IMR-90 (cell line): ENCODE measurements at regions not wholly inside any gene's neighbourhood (a gene's known extent, or its start where the extent isn't known, plus 50 kb on each side); places are given as distances from the start of the nearest gene placed in this dataset.

Experiments
- ATAC-seq: fragments of 200-7000 bp; cut with Tn5 transposase; 2 replicates; pipeline ENCODE4 v1.9.1; 2020; ENCODE audit warnings: low read depth, mild to moderate bottlenecking, moderate library complexity
- BruUV-seq: library from RNA; stranded (reverse); fragments of 400-500 nt; replicated peaks from 2 replicates; lab custom pipeline; 2021; lab: Mats Ljungman, UMichigan
- CTCF ChIA-PET: fragments of 300-600 bp; formaldehyde crosslinking; extraction: SDS; loops from one replicate; lab custom pipeline; 2021; ENCODE audit warnings: antibody characterized with exemption; lab: Yijun Ruan, JAX
- POLR2A ChIA-PET: fragments of 300-600 bp; sonication (Branson Sonifier 250); formaldehyde crosslinking; loops from one replicate; lab custom pipeline; 2022; ENCODE audit warnings: antibody characterized with exemption; ENCODE audit not compliant: unreplicated experiment; lab: Charles Lee
- DNase-seq: peaks from one replicate; pipeline ENCODE4 v3.0.0; 2013
- H2AFZ ChIP-seq: replicated peaks from 2 replicates; pipeline ENCODE3; 2013; ENCODE audit warnings: low read length, mild to moderate bottlenecking; ENCODE audit not compliant: poor library complexity
- H2AK5ac ChIP-seq: 2 replicates; pipeline ENCODE4 v1.6.1; 2013; ENCODE audit warnings: low read depth, low read length, inconsistent platforms
- H2AK9ac ChIP-seq: replicated peaks from 2 replicates; pipeline ENCODE3; 2013; ENCODE audit warnings: mild to moderate bottlenecking, low read depth, low read length, moderate library complexity; ENCODE audit not compliant: poor library complexity
- H2BK120ac ChIP-seq: 2 replicates; pipeline ENCODE4 v1.6.1; 2013; ENCODE audit warnings: low read depth, low read length, inconsistent platforms
- H2BK15ac ChIP-seq: 3 replicates; pipeline ENCODE4 v1.6.1; 2013; ENCODE audit warnings: low read depth, low read length, inconsistent platforms
- H2BK20ac ChIP-seq: 2 replicates; pipeline ENCODE4 v1.6.1; 2013; ENCODE audit warnings: low read depth, mild to moderate bottlenecking, inconsistent platforms, low read length, moderate library complexity
- H2BK5ac ChIP-seq: 2 replicates; pipeline ENCODE4 v1.6.1; 2013; ENCODE audit warnings: mild to moderate bottlenecking, low read depth, low read length, inconsistent platforms; ENCODE audit not compliant: poor library complexity, severe bottlenecking
- H3K14ac ChIP-seq: replicated peaks from 2 replicates; pipeline ENCODE4 v1.6.1; 2013; ENCODE audit warnings: low read depth, low read length, inconsistent platforms
- H3K18ac ChIP-seq: 2 replicates; pipeline ENCODE4 v1.6.1; 2013; ENCODE audit warnings: low read depth, low read length, control low read depth
- H3K23ac ChIP-seq: 2 replicates; pipeline ENCODE4 v1.6.1; 2013; ENCODE audit warnings: low read depth, low read length, inconsistent platforms
- H3K27ac ChIP-seq: 2 replicates; pipeline ENCODE4 v1.5.1; 2013; ENCODE audit warnings: mild to moderate bottlenecking, control low read depth, low read length; ENCODE audit not compliant: insufficient read depth
- H3K27me3 ChIP-seq: 2 replicates; pipeline ENCODE4 v1.6.1; 2013; ENCODE audit warnings: low read length; ENCODE audit not compliant: control insufficient read depth, insufficient read depth
- H3K36me3 ChIP-seq: 2 replicates; pipeline ENCODE4 v1.6.1; 2013; ENCODE audit warnings: low read length, mixed read lengths; ENCODE audit not compliant: control insufficient read depth, insufficient read depth
- H3K4ac ChIP-seq: 2 replicates; pipeline ENCODE4 v1.6.1; 2013; ENCODE audit warnings: low read depth, low read length, inconsistent platforms
- H3K4me1 ChIP-seq: 2 replicates; pipeline ENCODE4 v1.6.1; 2013; ENCODE audit warnings: low read length, mixed read lengths; ENCODE audit not compliant: control insufficient read depth, insufficient read depth
- H3K4me2 ChIP-seq: 2 replicates; pipeline ENCODE4 v1.6.1; 2013; ENCODE audit warnings: low read depth, mild to moderate bottlenecking, control low read depth, low read length, moderate library complexity
- H3K4me3 ChIP-seq: 2 replicates; pipeline ENCODE4 v1.5.1; 2013; ENCODE audit warnings: low read depth, mild to moderate bottlenecking, control low read depth, low read length, moderate library complexity; ENCODE audit not compliant: insufficient read depth
- H3K56ac ChIP-seq: 2 replicates; pipeline ENCODE4 v1.6.1; 2013; ENCODE audit warnings: low read length, inconsistent platforms; ENCODE audit not compliant: insufficient read depth; ENCODE audit errors: extremely low read depth
- H3K79me1 ChIP-seq, 2 experiments: 2 replicates each; pipeline ENCODE4 v1.6.1; 2013; ENCODE audit warnings: low read length in 2 of 2, inconsistent platforms in 1 of 2, low read depth in 1 of 2
- H3K9ac ChIP-seq: 2 replicates; pipeline ENCODE4 v1.6.1; 2013; ENCODE audit warnings: low read depth, low read length, control low read depth
- H3K9me1 ChIP-seq: 2 replicates; pipeline ENCODE4 v1.6.1; 2013; ENCODE audit warnings: low read length, inconsistent platforms; ENCODE audit not compliant: insufficient read depth
- H3K9me3 ChIP-seq: 2 replicates; pipeline ENCODE4 v1.6.1; 2013; ENCODE audit warnings: low read length; ENCODE audit not compliant: control insufficient read depth, insufficient read depth
- H4K20me1 ChIP-seq: 2 replicates; pipeline ENCODE4 v1.6.1; 2013; ENCODE audit warnings: low read length, inconsistent platforms; ENCODE audit not compliant: insufficient read depth
- H4K5ac ChIP-seq: 2 replicates; pipeline ENCODE4 v1.6.1; 2013; ENCODE audit warnings: mild to moderate bottlenecking, low read depth, low read length, control low read depth
- H4K8ac ChIP-seq, 2 experiments: 2 replicates each; pipeline ENCODE4 v1.6.1; 2013; ENCODE audit warnings: low read depth in 2 of 2, low read length in 2 of 2, control low read depth in 1 of 2, inconsistent platforms in 1 of 2
- H4K91ac ChIP-seq: 2 replicates; pipeline ENCODE4 v1.6.1; 2013; ENCODE audit warnings: low read depth, low read length, inconsistent platforms; ENCODE audit not compliant: insufficient read depth
- BHLHE40 ChIP-seq: fragments of 150-350 bp; IDR thresholded peaks from 2 replicates; pipeline ENCODE4 v1.6.1; 2016; ENCODE audit warnings: mild to moderate bottlenecking, low read depth, low read length
- CEBPB ChIP-seq: IDR thresholded peaks from 2 replicates; pipeline ENCODE4 v1.6.1; 2012; ENCODE audit warnings: low read depth, low read length, improper control_type of control experiment
- CHD1 ChIP-seq: IDR thresholded peaks from 2 replicates; pipeline ENCODE4 v1.6.1; 2012; ENCODE audit warnings: low read depth, low read length, improper control_type of control experiment
- CTCF ChIP-seq: conservative IDR thresholded peaks from 2 replicates; pipeline ENCODE4 v1.5.1; 2012; ENCODE audit warnings: mild to moderate bottlenecking, low read depth, low read length, improper control_type of control experiment
- ELK1 ChIP-seq: fragments of 150-350 bp; IDR thresholded peaks from 2 replicates; pipeline ENCODE4 v1.6.1; 2016; ENCODE audit warnings: low read depth, mild to moderate bottlenecking, low read length, moderate library complexity, borderline replicate concordance
- FOS ChIP-seq: fragments of 150-350 bp; IDR thresholded peaks from 2 replicates; pipeline ENCODE4 v1.6.1; 2016; ENCODE audit warnings: low read depth, low read length
- MAFK ChIP-seq: IDR thresholded peaks from 2 replicates; pipeline ENCODE4 v1.6.1; 2012; ENCODE audit warnings: low read depth, low read length, improper control_type of control experiment
- MAZ ChIP-seq: IDR thresholded peaks from 2 replicates; pipeline ENCODE4 v1.6.1; 2012; ENCODE audit warnings: low read depth, mild to moderate bottlenecking, low read length, improper control_type of control experiment, moderate library complexity, borderline replicate concordance
- MXI1 ChIP-seq: IDR thresholded peaks from 2 replicates; pipeline ENCODE4 v1.6.1; 2012; ENCODE audit warnings: low read depth, mild to moderate bottlenecking, low read length, moderate library complexity, borderline replicate concordance
- NFE2L2 ChIP-seq: fragments of 150-350 bp; IDR thresholded peaks from 2 replicates; pipeline ENCODE4 v1.6.1; 2016; ENCODE audit warnings: low read depth, mild to moderate bottlenecking, low read length
- POLR2A ChIP-seq: IDR thresholded peaks from 2 replicates; pipeline ENCODE4 v1.6.1; 2012; ENCODE audit warnings: mild to moderate bottlenecking, low read depth, low read length
- RAD21 ChIP-seq: IDR thresholded peaks from 2 replicates; pipeline ENCODE4 v1.6.1; 2012; ENCODE audit warnings: low read length, improper control_type of control experiment
- RCOR1 ChIP-seq: IDR thresholded peaks from 2 replicates; pipeline ENCODE4 v1.6.1; 2012; ENCODE audit warnings: mild to moderate bottlenecking, low read length, improper control_type of control experiment; ENCODE audit not compliant: insufficient replicate concordance
- RFX5 ChIP-seq: IDR thresholded peaks from 2 replicates; pipeline ENCODE4 v1.8.0; 2012; ENCODE audit warnings: low read depth, mild to moderate bottlenecking, low read length, moderate library complexity
- SMC3 ChIP-seq: fragments of 150-350 bp; IDR thresholded peaks from 2 replicates; pipeline ENCODE4 v1.6.1; 2016; ENCODE audit warnings: low read depth, mild to moderate bottlenecking, antibody characterized with exemption, low read length, moderate library complexity
- USF2 ChIP-seq: fragments of 150-350 bp; IDR thresholded peaks from 2 replicates; pipeline ENCODE4 v1.6.1; 2017; ENCODE audit warnings: mild to moderate bottlenecking, antibody characterized with exemption, low read length, low read depth
- WGBS, 2 experiments: methylation state at CpG; one replicate each; pipeline versions ENCODE4 v1.1.5 to v1.1.7; 2013; ENCODE audit warnings: missing lambda C conversion rate in 2 of 2; ENCODE audit not compliant: insufficient read length in 1 of 2; ENCODE audit errors: extremely low coverage in 2 of 2; 5-methylcytosine and 5-hydroxymethylcytosine counted together
- dilution Hi-C: fragments of 300-500 bp; cut with HindIII; formaldehyde crosslinking; loops from one replicate; pipeline ENCODE4 v1.14.3; 2018; ENCODE audit warnings: low sequenced_read_pairs; ENCODE audit not compliant: unreplicated experiment
- in situ Hi-C: fragments of 300-500 bp; cut with MboI; formaldehyde crosslinking; loops from 3 replicates; pipeline ENCODE4 v1.14.3; 2019; ENCODE audit warnings: low sequenced_read_pairs, inconsistent platforms, mixed read lengths
- intact Hi-C: fragments of 100-400 bp; cut with micrococcal nuclease; formaldehyde crosslinking; loops from 2 replicates; pipeline ENCODE4 v1.10.0; 2022

- H4K91ac ChIP-seq: no peak overlapping the region
- no peaks in the 10 kb centered on the region for H3K9me1 ChIP-seq
- H2BK20ac ChIP-seq: no peak overlapping the region
- no peaks in the 10 kb centered on the region for H3K36me3 ChIP-seq
- no peaks in the 10 kb centered on the region for H4K20me1 ChIP-seq
- no peak overlapping the region for H4K5ac ChIP-seq
- no peak overlapping the region for H2AK5ac ChIP-seq
- no peaks in the 10 kb centered on the region for H3K9me3 ChIP-seq
- H3K23ac ChIP-seq: no peak overlapping the region; the same call in 1 of the 2 replicates
- in situ Hi-C loops (no loop called here), intact Hi-C loops (no loop called here), dilution Hi-C loops (no loop called here)
- TF ChIP-seq FOS (no peak), RCOR1 (no peak), ELK1 (no peak), RAD21 (no peak), CEBPB (no peak), MXI1 (no peak), SMC3 (no peak), RFX5 (no peak), MAFK (no peak), POLR2A (no peak), MAZ (no peak), USF2 (no peak), CTCF (no peak), CHD1 (no peak), NFE2L2 (no peak), BHLHE40 (no peak)
- H3K4ac ChIP-seq: no peak overlapping the region
- H3K56ac ChIP-seq: no peak overlapping the region
- H3K14ac ChIP-seq: no peak overlapping the region
- H2BK120ac ChIP-seq: no peak overlapping the region
- H3K27me3 ChIP-seq: no peaks in the 10 kb centered on the region
- no peak for DNase-seq
- H2AK9ac ChIP-seq: no peak overlapping the region
- H2BK5ac ChIP-seq: no peak overlapping the region
- H4K8ac ChIP-seq: no peak overlapping the region
- ChIA-PET CTCF (interaction anchor here (0.9 kb wide), 1 partner anchor 248 kb away, joined by 5 read pairs; no protein-coding TSS in a partner anchor), POLR2A (no interaction called here)
- H3K79me1 ChIP-seq: no peaks in the 10 kb centered on the region
- H2AFZ ChIP-seq: no peak overlapping the region
- H3K9ac ChIP-seq: no peak overlapping the region
- 0% methylated on average over 1 of the region's 2 CpGs; no CpG with 5 or more reads in 1 of the 2 experiments for WGBS, 2 experiments
- no peak overlapping the region for H3K27ac ChIP-seq
- no peak overlapping the region for H2BK15ac ChIP-seq
- H3K4me2 ChIP-seq: no peak overlapping the region
- ATAC-seq: no peak
- no TSS peak for BruUV-seq
- no peak overlapping the region for H3K18ac ChIP-seq
- H3K4me3 ChIP-seq: no peak overlapping the region
- H3K4me1 ChIP-seq: peaks cover 5% of the 10 kb centered on the region
Measured at GRCh38 chr7:33707427-33707826, 197.9 kb upstream of the BMPER start.
